BJ (cell line): ENCODE measurements at regions not wholly inside any gene's neighbourhood (a gene's known extent, or its start where the extent isn't known, plus 50 kb on each side); places are given as distances from the start of the nearest gene placed in this dataset.
A peak's percentile ranks its signal among the peaks of the same experiment; 100 is the strongest.

Source experiments
- CTCF ChIA-PET: fragments of 350-600 bp; formaldehyde crosslinking; extraction: SDS; loops from one replicate; lab custom pipeline; 2021; ENCODE audit warnings: antibody characterized with exemption, inconsistent platforms; lab: Yijun Ruan, JAX
- POLR2A ChIA-PET: fragments of 300-600 bp; sonication (Branson Sonifier 250); formaldehyde crosslinking; extraction: SDS; loops from one replicate; lab custom pipeline; 2021; ENCODE audit warnings: antibody characterized with exemption; lab: Charles Lee
- DNase-seq: peaks from one replicate; pipeline ENCODE4 v3.0.0-alpha.2; 2011; ENCODE audit warnings: low read depth
- H3K27me3 ChIP-seq: 2 replicates; pipeline ENCODE4 v1.6.0; 2011; ENCODE audit warnings: low read length; ENCODE audit not compliant: control insufficient read depth, insufficient read depth
- H3K36me3 ChIP-seq: 2 replicates; pipeline ENCODE4 v1.5.1; 2011; ENCODE audit warnings: low read length; ENCODE audit not compliant: control insufficient read depth, insufficient read depth
- H3K4me3 ChIP-seq: 2 replicates; pipeline ENCODE4 v1.5.1; 2011; ENCODE audit warnings: low read depth, mild to moderate bottlenecking, control low read depth, low read length
- CTCF ChIP-seq: IDR thresholded peaks from 2 replicates; pipeline ENCODE4 v1.5.1; 2011; ENCODE audit warnings: low read depth, mild to moderate bottlenecking, control low read depth, inconsistent platforms, low read length, moderate library complexity; ENCODE audit not compliant: insufficient read depth

DNA sequence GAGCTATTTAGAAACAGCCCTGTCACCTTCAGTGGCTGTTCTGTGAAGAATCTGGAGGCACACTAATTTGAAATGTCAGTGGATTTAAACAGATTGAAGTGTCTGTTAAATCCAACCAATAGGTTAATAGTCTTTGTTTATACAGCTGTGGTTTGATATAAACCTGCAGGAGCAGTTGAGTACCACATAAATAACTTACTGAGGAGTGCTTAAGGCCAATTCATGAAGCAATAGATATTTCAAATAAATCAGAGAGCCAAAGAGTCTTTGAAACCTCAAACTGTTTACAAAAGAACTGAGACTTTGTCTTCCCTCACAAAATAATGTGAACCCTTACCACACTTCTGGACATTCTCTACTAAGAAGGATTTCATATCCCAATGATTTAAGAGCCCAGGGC lies 111.9 kb downstream of the FEM1C start:
- Histone ChIP-seq H3K4me3 (no peak overlapping the region), H3K36me3 (no peaks in the 10 kb centered on the region), H3K27me3 (no peaks in the 10 kb centered on the region)
- ChIA-PET CTCF (no interaction called here), POLR2A (no interaction called here)
- TF ChIP-seq CTCF: no peak
- peak; percentile 44 for DNase-seq

DNA sequence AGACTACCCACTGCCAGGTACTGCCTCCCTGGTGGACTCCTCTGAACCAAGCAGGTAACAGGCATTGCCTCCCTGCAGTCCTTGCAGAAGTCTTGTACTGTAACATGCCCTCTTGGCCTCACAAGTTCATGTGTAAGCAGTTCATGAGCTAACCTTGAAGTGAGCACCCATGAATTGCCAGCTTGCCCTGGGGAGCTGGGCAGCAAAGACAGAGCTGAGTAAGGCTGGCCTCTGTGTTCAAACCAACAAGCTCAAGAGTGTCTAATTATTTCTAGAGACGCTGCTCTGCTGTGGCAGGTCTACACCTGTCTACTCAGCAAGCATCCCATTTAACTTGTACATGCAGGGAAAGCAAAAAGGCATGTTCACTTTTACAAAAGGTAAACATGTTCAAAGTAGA lies 113.5 kb downstream of the FEM1C start:
- DNase-seq: no peak
- ChIA-PET POLR2A (no interaction called here), CTCF (no interaction called here)

GRCh38 chr5:115430374-115430773 lies 114.2 kb downstream of the FEM1C start:
- ChIA-PET POLR2A (no interaction called here), CTCF (interaction anchor here (0.5 to 1.0 kb wide), 2 partner anchors 42 to 1324 kb away, joined by 3 read pairs; no protein-coding TSS in a partner anchor)
- no peaks in the 10 kb centered on the region for H3K36me3 ChIP-seq
- no peak for DNase-seq
- TF ChIP-seq CTCF: no peak
- H3K27me3 ChIP-seq: no peaks in the 10 kb centered on the region
- no peak overlapping the region for H3K4me3 ChIP-seq

More for the DNA sequence above, 113.5 kb downstream of the FEM1C start:
- no peak for TF ChIP-seq CTCF
- no peaks in the 10 kb centered on the region for H3K27me3 ChIP-seq
- no peaks in the 10 kb centered on the region for H3K36me3 ChIP-seq
- H3K4me3 ChIP-seq: no peak overlapping the region

- no peak for TF ChIP-seq CTCF
- Histone ChIP-seq H3K27me3 (no peaks in the 10 kb centered on the region), H3K36me3 (no peaks in the 10 kb centered on the region), H3K4me3 (no peak overlapping the region)
- ChIA-PET CTCF (interaction anchor here (0.6 kb wide), 1 partner anchor 13 kb away, joined by 3 read pairs; no protein-coding TSS in a partner anchor), POLR2A (no interaction called here)
- no peak for DNase-seq
Measured at GRCh38 chr5:115429345-115429940, 115.1 kb downstream of the FEM1C start.

- POLR2A ChIA-PET: no interaction called here
Measured at GRCh38 chr5:115428676-115429075, 115.9 kb downstream of the FEM1C start.

More at GRCh38 chr5:115428676-115429075, 115.9 kb downstream of the FEM1C start:
- Histone ChIP-seq H3K27me3 (no peaks in the 10 kb centered on the region), H3K4me3 (no peak overlapping the region), H3K36me3 (no peaks in the 10 kb centered on the region)
- DNase-seq: no peak
- CTCF ChIA-PET: no interaction called here
- TF ChIP-seq CTCF: no peak
